Natural killer cell treated with Interleukin-12 subunit alpha and Interleukin-12 subunit beta and Interleukin-15 and Interleukin-18, amount 100 ng/mL, for 72 hours (primary cell): ENCODE measurements at regions not wholly inside any gene's neighbourhood (a gene's known extent, or its start where the extent isn't known, plus 50 kb on each side); places are given as distances from the start of the nearest gene placed in this dataset.
"Not testable (repeated sequence)": the region's sequence is repeated elsewhere in the genome, so short reads cannot be mapped to it uniquely, and the experiment has no call there.

ENCODE experiments used
- ATAC-seq, 2 donors: fragments of 150-1000 bp; cut with Tn5 transposase in 1 of 2; sonication (Bioruptor Pico), chemical (Tn5 transposase) in 1 of 2; 2 replicates each; pipeline ENCODE4 v1.10.0; 2021
- DNase-seq: peaks from one replicate; pipeline ENCODE4 v3.0.0; 2022; ENCODE audit warnings: low spot score
- H3K27ac Mint-ChIP-seq, 2 donors: 1 replicate in 1 of 2; 2 replicates in 1 of 2; pipeline ENCODE4 v1.8.0; 2022; ENCODE audit warnings: mixed read lengths in 2 of 2, mild to moderate bottlenecking in 1 of 2, moderate library complexity in 1 of 2
- H3K27me3 Mint-ChIP-seq, 2 donors: 1 replicate in 1 of 2; 2 replicates in 1 of 2; pipeline ENCODE4 v1.8.0; 2022; ENCODE audit warnings: mixed read lengths in 2 of 2
- H3K36me3 Mint-ChIP-seq: one replicate; pipeline ENCODE4 v1.8.0; 2022; ENCODE audit warnings: mixed read lengths
- H3K4me1 Mint-ChIP-seq, 2 donors: 1 replicate in 1 of 2; 2 replicates in 1 of 2; pipeline ENCODE4 v1.8.0; 2022; ENCODE audit warnings: low read depth in 2 of 2, mixed read lengths in 2 of 2, mild to moderate bottlenecking in 1 of 2
- H3K4me3 Mint-ChIP-seq: one replicate; pipeline ENCODE4 v1.8.0; 2022; ENCODE audit warnings: mixed read lengths
- H3K9me3 Mint-ChIP-seq: 2 replicates; pipeline ENCODE4 v1.8.0; 2022; ENCODE audit warnings: mixed read lengths

- H3K9me3 Mint-ChIP-seq, H3K4me1 Mint-ChIP-seq, H3K4me3 Mint-ChIP-seq, DNase-seq, ATAC-seq, H3K36me3 Mint-ChIP-seq, H3K27ac Mint-ChIP-seq: not testable (repeated sequence)
- H3K27me3 Mint-ChIP-seq = peaks cover 6 to 39% of the 10 kb centered on the region in 2 donors
These were observed 311.2 kb upstream of the SOX4 start for GRCh38 chr6:21282360-21282759.

GRCh38 chr6:21284166-21284565, 309.4 kb upstream of the SOX4 start:
- H3K4me1 Mint-ChIP-seq = no peaks in the 10 kb centered on the region
- no peak overlapping the region for H3K27ac Mint-ChIP-seq
- no peaks in the 10 kb centered on the region for H3K36me3 Mint-ChIP-seq
- H3K4me3 Mint-ChIP-seq = no peak overlapping the region
- ATAC-seq (no peak), DNase-seq (no peak)
- peaks cover 6 to 32% of the 10 kb centered on the region in 2 donors for H3K27me3 Mint-ChIP-seq
- H3K9me3 Mint-ChIP-seq = peaks cover 3% of the 10 kb centered on the region

GRCh38 chr6:21284706-21285105, 308.8 kb upstream of the SOX4 start:
- Mint-ChIP-seq H3K36me3 (no peaks in the 10 kb centered on the region), H3K27me3 (peaks cover 6 to 28% of the 10 kb centered on the region in 2 donors), H3K9me3 (peaks cover under 1% of the 10 kb centered on the region)

GRCh38 chr6:21294144-21294543, 299.4 kb upstream of the SOX4 start:
- Mint-ChIP-seq H3K9me3 (no peaks in the 10 kb centered on the region), H3K27me3 (peaks cover 11 to 24% of the 10 kb centered on the region in 2 donors), H3K36me3 (no peaks in the 10 kb centered on the region), H3K27ac (no peak overlapping the region), H3K4me3 (no peak overlapping the region), H3K4me1 (no peaks in the 10 kb centered on the region)
- DNase-seq (no peak), ATAC-seq (no peak)

More at GRCh38 chr6:21284706-21285105, 308.8 kb upstream of the SOX4 start:
- no peak for ATAC-seq
- no peak for DNase-seq
- Mint-ChIP-seq H3K4me1 (no peaks in the 10 kb centered on the region), H3K4me3 (no peak overlapping the region), H3K27ac (no peak overlapping the region)

- no peak for ATAC-seq
- Mint-ChIP-seq H3K9me3 (peaks cover 5% of the 10 kb centered on the region), H3K27ac (no peak overlapping the region), H3K4me1 (no peaks in the 10 kb centered on the region), H3K36me3 (no peaks in the 10 kb centered on the region), H3K27me3 (peaks cover 12 to 27% of the 10 kb centered on the region in 2 donors), H3K4me3 (no peak overlapping the region)
- no peak for DNase-seq
These were observed 297.9 kb upstream of the SOX4 start for GRCh38 chr6:21295506-21296240.

GRCh38 chr6:21297665-21298064, 295.9 kb upstream of the SOX4 start:
- no peak for ATAC-seq
- Mint-ChIP-seq H3K9me3 (peaks cover 5% of the 10 kb centered on the region), H3K27ac (no peak overlapping the region), H3K4me1 (no peaks in the 10 kb centered on the region), H3K36me3 (peaks cover 7% of the 10 kb centered on the region), H3K4me3 (no peak overlapping the region), H3K27me3 (peaks cover 12 to 27% of the 10 kb centered on the region in 2 donors)
- no peak for DNase-seq

- peaks cover 12 to 27% of the 10 kb centered on the region in 2 donors for H3K27me3 Mint-ChIP-seq
- H3K27ac Mint-ChIP-seq = no peak overlapping the region
- H3K4me3 Mint-ChIP-seq = no peak overlapping the region
- DNase-seq (no peak), ATAC-seq (no peak)
- H3K36me3 Mint-ChIP-seq = peaks cover 7% of the 10 kb centered on the region
- peaks cover 5% of the 10 kb centered on the region for H3K9me3 Mint-ChIP-seq
- H3K4me1 Mint-ChIP-seq = no peaks in the 10 kb centered on the region
These were observed 294.3 kb upstream of the SOX4 start for GRCh38 chr6:21299216-21299615.

GRCh38 chr6:21300439-21300838, 293.1 kb upstream of the SOX4 start:
- Mint-ChIP-seq H3K9me3 (peaks cover 5% of the 10 kb centered on the region), H3K36me3 (peaks cover 7% of the 10 kb centered on the region)

GRCh38 chr6:21305893-21306332, 287.6 kb upstream of the SOX4 start:
- no peak for ATAC-seq
- H3K27ac Mint-ChIP-seq = no peak overlapping the region

More at GRCh38 chr6:21300439-21300838, 293.1 kb upstream of the SOX4 start:
- Mint-ChIP-seq H3K27me3 (peaks cover 8 to 22% of the 10 kb centered on the region in 2 donors), H3K27ac (no peak overlapping the region), H3K4me3 (no peak overlapping the region), H3K4me1 (no peaks in the 10 kb centered on the region)
- ATAC-seq (no peak), DNase-seq (no peak)

GRCh38 chr6:21306546-21306945, 287.0 kb upstream of the SOX4 start:
- Mint-ChIP-seq H3K27ac (no peak overlapping the region), H3K9me3 (no peaks in the 10 kb centered on the region), H3K36me3 (peaks cover 7% of the 10 kb centered on the region), H3K4me1 (peaks cover 0 to 4% of the 10 kb centered on the region in 2 donors), H3K27me3 (peaks cover 4 to 6% of the 10 kb centered on the region in 2 donors), H3K4me3 (no peak overlapping the region)
- ATAC-seq (no peak), DNase-seq (no peak)

More at GRCh38 chr6:21305893-21306332, 287.6 kb upstream of the SOX4 start:
- no peaks in the 10 kb centered on the region for H3K9me3 Mint-ChIP-seq
- H3K4me1 Mint-ChIP-seq = peaks cover 0 to 4% of the 10 kb centered on the region in 2 donors
- H3K4me3 Mint-ChIP-seq = no peak overlapping the region
- DNase-seq = no peak
- H3K36me3 Mint-ChIP-seq = peaks cover 7% of the 10 kb centered on the region
- H3K27me3 Mint-ChIP-seq = peaks cover 4 to 6% of the 10 kb centered on the region in 2 donors

- peaks cover under 1 to 6% of the 10 kb centered on the region in 2 donors for H3K27me3 Mint-ChIP-seq
- H3K36me3 Mint-ChIP-seq = no peaks in the 10 kb centered on the region
- no peak for DNase-seq
- no peaks in the 10 kb centered on the region for H3K9me3 Mint-ChIP-seq
- ATAC-seq = no peak
- H3K27ac Mint-ChIP-seq = no peak overlapping the region
- H3K4me1 Mint-ChIP-seq = peaks cover 0 to 4% of the 10 kb centered on the region in 2 donors
- no peak overlapping the region for H3K4me3 Mint-ChIP-seq
These were observed 283.7 kb upstream of the SOX4 start for GRCh38 chr6:21309807-21310221.

GRCh38 chr6:21310568-21311140, 282.9 kb upstream of the SOX4 start:
- ATAC-seq = no peak
- no peaks in the 10 kb centered on the region for H3K36me3 Mint-ChIP-seq
- H3K4me3 Mint-ChIP-seq = no peak overlapping the region
- H3K9me3 Mint-ChIP-seq = no peaks in the 10 kb centered on the region
- peaks cover 0 to 4% of the 10 kb centered on the region in 2 donors for H3K4me1 Mint-ChIP-seq
- peaks cover 0 to 6% of the 10 kb centered on the region in 2 donors for H3K27me3 Mint-ChIP-seq
- no peak overlapping the region for H3K27ac Mint-ChIP-seq
- no peak for DNase-seq

GRCh38 chr6:21312118-21312517, 281.4 kb upstream of the SOX4 start:
- DNase-seq = no peak
- ATAC-seq = no peak
- no peaks in the 10 kb centered on the region for H3K9me3 Mint-ChIP-seq
- peaks cover 0 to 6% of the 10 kb centered on the region in 2 donors for H3K27me3 Mint-ChIP-seq
- no peak overlapping the region for H3K27ac Mint-ChIP-seq
- H3K36me3 Mint-ChIP-seq = no peaks in the 10 kb centered on the region
- H3K4me1 Mint-ChIP-seq = no peaks in the 10 kb centered on the region
- no peak overlapping the region for H3K4me3 Mint-ChIP-seq

GRCh38 chr6:21317642-21318041, 275.9 kb upstream of the SOX4 start:
- no peak overlapping the region for H3K4me3 Mint-ChIP-seq
- H3K36me3 Mint-ChIP-seq = no peaks in the 10 kb centered on the region
- DNase-seq = no peak
- no peak for ATAC-seq
- H3K27ac Mint-ChIP-seq = no peak overlapping the region
- no peaks in the 10 kb centered on the region for H3K4me1 Mint-ChIP-seq
- peaks cover 0 to under 1% of the 10 kb centered on the region in 2 donors for H3K27me3 Mint-ChIP-seq
- no peaks in the 10 kb centered on the region for H3K9me3 Mint-ChIP-seq
